IMR-90 (cell line): ENCODE measurements at regions not wholly inside any gene's neighbourhood (a gene's known extent, or its start where the extent isn't known, plus 50 kb on each side); places are given as distances from the start of the nearest gene placed in this dataset.

Experiments
- ATAC-seq: fragments of 200-7000 bp; cut with Tn5 transposase; 2 replicates; pipeline ENCODE4 v1.9.1; 2020; ENCODE audit warnings: low read depth, mild to moderate bottlenecking, moderate library complexity
- BruUV-seq: library from RNA; stranded (reverse); fragments of 400-500 nt; replicated peaks from 2 replicates; lab custom pipeline; 2021; lab: Mats Ljungman, UMichigan
- CTCF ChIA-PET: fragments of 300-600 bp; formaldehyde crosslinking; extraction: SDS; loops from one replicate; lab custom pipeline; 2021; ENCODE audit warnings: antibody characterized with exemption; lab: Yijun Ruan, JAX
- POLR2A ChIA-PET: fragments of 300-600 bp; sonication (Branson Sonifier 250); formaldehyde crosslinking; loops from one replicate; lab custom pipeline; 2022; ENCODE audit warnings: antibody characterized with exemption; ENCODE audit not compliant: unreplicated experiment; lab: Charles Lee
- DNase-seq: peaks from one replicate; pipeline ENCODE4 v3.0.0; 2013
- H2AFZ ChIP-seq: replicated peaks from 2 replicates; pipeline ENCODE3; 2013; ENCODE audit warnings: low read length, mild to moderate bottlenecking; ENCODE audit not compliant: poor library complexity
- H2AK5ac ChIP-seq: 2 replicates; pipeline ENCODE4 v1.6.1; 2013; ENCODE audit warnings: low read depth, low read length, inconsistent platforms
- H2AK9ac ChIP-seq: replicated peaks from 2 replicates; pipeline ENCODE3; 2013; ENCODE audit warnings: mild to moderate bottlenecking, low read depth, low read length, moderate library complexity; ENCODE audit not compliant: poor library complexity
- H2BK120ac ChIP-seq: 2 replicates; pipeline ENCODE4 v1.6.1; 2013; ENCODE audit warnings: low read depth, low read length, inconsistent platforms
- H2BK15ac ChIP-seq: 3 replicates; pipeline ENCODE4 v1.6.1; 2013; ENCODE audit warnings: low read depth, low read length, inconsistent platforms
- H2BK20ac ChIP-seq: 2 replicates; pipeline ENCODE4 v1.6.1; 2013; ENCODE audit warnings: low read depth, mild to moderate bottlenecking, inconsistent platforms, low read length, moderate library complexity
- H2BK5ac ChIP-seq: 2 replicates; pipeline ENCODE4 v1.6.1; 2013; ENCODE audit warnings: mild to moderate bottlenecking, low read depth, low read length, inconsistent platforms; ENCODE audit not compliant: poor library complexity, severe bottlenecking
- H3K14ac ChIP-seq: replicated peaks from 2 replicates; pipeline ENCODE4 v1.6.1; 2013; ENCODE audit warnings: low read depth, low read length, inconsistent platforms
- H3K18ac ChIP-seq: 2 replicates; pipeline ENCODE4 v1.6.1; 2013; ENCODE audit warnings: low read depth, low read length, control low read depth
- H3K23ac ChIP-seq: 2 replicates; pipeline ENCODE4 v1.6.1; 2013; ENCODE audit warnings: low read depth, low read length, inconsistent platforms
- H3K27ac ChIP-seq: 2 replicates; pipeline ENCODE4 v1.5.1; 2013; ENCODE audit warnings: mild to moderate bottlenecking, control low read depth, low read length; ENCODE audit not compliant: insufficient read depth
- H3K27me3 ChIP-seq: 2 replicates; pipeline ENCODE4 v1.6.1; 2013; ENCODE audit warnings: low read length; ENCODE audit not compliant: control insufficient read depth, insufficient read depth
- H3K36me3 ChIP-seq: 2 replicates; pipeline ENCODE4 v1.6.1; 2013; ENCODE audit warnings: low read length, mixed read lengths; ENCODE audit not compliant: control insufficient read depth, insufficient read depth
- H3K4ac ChIP-seq: 2 replicates; pipeline ENCODE4 v1.6.1; 2013; ENCODE audit warnings: low read depth, low read length, inconsistent platforms
- H3K4me1 ChIP-seq: 2 replicates; pipeline ENCODE4 v1.6.1; 2013; ENCODE audit warnings: low read length, mixed read lengths; ENCODE audit not compliant: control insufficient read depth, insufficient read depth
- H3K4me2 ChIP-seq: 2 replicates; pipeline ENCODE4 v1.6.1; 2013; ENCODE audit warnings: low read depth, mild to moderate bottlenecking, control low read depth, low read length, moderate library complexity
- H3K4me3 ChIP-seq: 2 replicates; pipeline ENCODE4 v1.5.1; 2013; ENCODE audit warnings: low read depth, mild to moderate bottlenecking, control low read depth, low read length, moderate library complexity; ENCODE audit not compliant: insufficient read depth
- H3K56ac ChIP-seq: 2 replicates; pipeline ENCODE4 v1.6.1; 2013; ENCODE audit warnings: low read length, inconsistent platforms; ENCODE audit not compliant: insufficient read depth; ENCODE audit errors: extremely low read depth
- H3K79me1 ChIP-seq, 2 experiments: 2 replicates each; pipeline ENCODE4 v1.6.1; 2013; ENCODE audit warnings: low read length in 2 of 2, inconsistent platforms in 1 of 2, low read depth in 1 of 2
- H3K9ac ChIP-seq: 2 replicates; pipeline ENCODE4 v1.6.1; 2013; ENCODE audit warnings: low read depth, low read length, control low read depth
- H3K9me1 ChIP-seq: 2 replicates; pipeline ENCODE4 v1.6.1; 2013; ENCODE audit warnings: low read length, inconsistent platforms; ENCODE audit not compliant: insufficient read depth
- H3K9me3 ChIP-seq: 2 replicates; pipeline ENCODE4 v1.6.1; 2013; ENCODE audit warnings: low read length; ENCODE audit not compliant: control insufficient read depth, insufficient read depth
- H4K20me1 ChIP-seq: 2 replicates; pipeline ENCODE4 v1.6.1; 2013; ENCODE audit warnings: low read length, inconsistent platforms; ENCODE audit not compliant: insufficient read depth
- H4K5ac ChIP-seq: 2 replicates; pipeline ENCODE4 v1.6.1; 2013; ENCODE audit warnings: mild to moderate bottlenecking, low read depth, low read length, control low read depth
- H4K8ac ChIP-seq, 2 experiments: 2 replicates each; pipeline ENCODE4 v1.6.1; 2013; ENCODE audit warnings: low read depth in 2 of 2, low read length in 2 of 2, control low read depth in 1 of 2, inconsistent platforms in 1 of 2
- H4K91ac ChIP-seq: 2 replicates; pipeline ENCODE4 v1.6.1; 2013; ENCODE audit warnings: low read depth, low read length, inconsistent platforms; ENCODE audit not compliant: insufficient read depth
- BHLHE40 ChIP-seq: fragments of 150-350 bp; IDR thresholded peaks from 2 replicates; pipeline ENCODE4 v1.6.1; 2016; ENCODE audit warnings: mild to moderate bottlenecking, low read depth, low read length
- CEBPB ChIP-seq: IDR thresholded peaks from 2 replicates; pipeline ENCODE4 v1.6.1; 2012; ENCODE audit warnings: low read depth, low read length, improper control_type of control experiment
- CHD1 ChIP-seq: IDR thresholded peaks from 2 replicates; pipeline ENCODE4 v1.6.1; 2012; ENCODE audit warnings: low read depth, low read length, improper control_type of control experiment
- MAFK ChIP-seq: IDR thresholded peaks from 2 replicates; pipeline ENCODE4 v1.6.1; 2012; ENCODE audit warnings: low read depth, low read length, improper control_type of control experiment
- MAZ ChIP-seq: IDR thresholded peaks from 2 replicates; pipeline ENCODE4 v1.6.1; 2012; ENCODE audit warnings: low read depth, mild to moderate bottlenecking, low read length, improper control_type of control experiment, moderate library complexity, borderline replicate concordance
- MXI1 ChIP-seq: IDR thresholded peaks from 2 replicates; pipeline ENCODE4 v1.6.1; 2012; ENCODE audit warnings: low read depth, mild to moderate bottlenecking, low read length, moderate library complexity, borderline replicate concordance
- NFE2L2 ChIP-seq: fragments of 150-350 bp; IDR thresholded peaks from 2 replicates; pipeline ENCODE4 v1.6.1; 2016; ENCODE audit warnings: low read depth, mild to moderate bottlenecking, low read length
- POLR2A ChIP-seq: IDR thresholded peaks from 2 replicates; pipeline ENCODE4 v1.6.1; 2012; ENCODE audit warnings: mild to moderate bottlenecking, low read depth, low read length
- RAD21 ChIP-seq: IDR thresholded peaks from 2 replicates; pipeline ENCODE4 v1.6.1; 2012; ENCODE audit warnings: low read length, improper control_type of control experiment
- RCOR1 ChIP-seq: IDR thresholded peaks from 2 replicates; pipeline ENCODE4 v1.6.1; 2012; ENCODE audit warnings: mild to moderate bottlenecking, low read length, improper control_type of control experiment; ENCODE audit not compliant: insufficient replicate concordance
- SMC3 ChIP-seq: fragments of 150-350 bp; IDR thresholded peaks from 2 replicates; pipeline ENCODE4 v1.6.1; 2016; ENCODE audit warnings: low read depth, mild to moderate bottlenecking, antibody characterized with exemption, low read length, moderate library complexity
- WGBS, 2 experiments: methylation state at CpG; one replicate each; pipeline versions ENCODE4 v1.1.5 to v1.1.7; 2013; ENCODE audit warnings: missing lambda C conversion rate in 2 of 2; ENCODE audit not compliant: insufficient read length in 1 of 2; ENCODE audit errors: extremely low coverage in 2 of 2; 5-methylcytosine and 5-hydroxymethylcytosine counted together
- dilution Hi-C: fragments of 300-500 bp; cut with HindIII; formaldehyde crosslinking; loops from one replicate; pipeline ENCODE4 v1.14.3; 2018; ENCODE audit warnings: low sequenced_read_pairs; ENCODE audit not compliant: unreplicated experiment
- in situ Hi-C: fragments of 300-500 bp; cut with MboI; formaldehyde crosslinking; loops from 3 replicates; pipeline ENCODE4 v1.14.3; 2019; ENCODE audit warnings: low sequenced_read_pairs, inconsistent platforms, mixed read lengths
- intact Hi-C: fragments of 100-400 bp; cut with micrococcal nuclease; formaldehyde crosslinking; loops from 2 replicates; pipeline ENCODE4 v1.10.0; 2022
- TF ChIP-seq, protein P1 (sequence below): conservative IDR thresholded peaks from 2 replicates; pipeline ENCODE4 v1.5.1; 2012; ENCODE audit warnings: mild to moderate bottlenecking, low read depth, low read length, improper control_type of control experiment
- TF ChIP-seq, protein P2 (sequence below): fragments of 150-350 bp; IDR thresholded peaks from 2 replicates; pipeline ENCODE4 v1.6.1; 2016; ENCODE audit warnings: low read depth, mild to moderate bottlenecking, low read length, moderate library complexity, borderline replicate concordance

DNA sequence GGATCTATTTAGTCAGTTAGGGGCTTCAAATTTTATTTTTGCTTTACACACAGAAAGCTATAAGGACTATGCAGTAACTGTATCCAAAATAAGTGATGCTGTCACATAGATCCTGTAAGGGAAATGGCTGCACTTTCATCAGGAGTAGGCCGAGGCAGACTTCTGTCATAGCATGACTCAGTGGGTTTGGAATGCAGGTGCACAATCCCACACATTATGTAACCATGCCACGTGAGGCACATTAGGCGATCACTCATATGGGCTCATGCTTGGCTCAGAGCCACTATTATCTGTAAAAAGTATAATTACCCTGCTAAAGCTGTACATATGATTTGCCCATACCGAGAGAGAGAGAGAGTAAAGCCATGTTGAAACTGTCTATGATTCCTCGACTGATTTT lies 1189.4 kb upstream of the EYS start:
- H3K36me3 ChIP-seq: no peaks in the 10 kb centered on the region
- WGBS, 2 experiments: 53% methylated on average over 3 of the region's 5 CpGs; no CpG with 5 or more reads in 1 of the 2 experiments
- H2BK120ac ChIP-seq: no peak overlapping the region
- no peaks in the 10 kb centered on the region for H3K27me3 ChIP-seq
- H2BK15ac ChIP-seq: no peak overlapping the region
- H3K14ac ChIP-seq: no peak overlapping the region
- H4K5ac ChIP-seq: no peak overlapping the region
- TF ChIP-seq SMC3 (no peak), CEBPB (no peak), MAFK (no peak), MAZ (no peak), MXI1 (no peak), RCOR1 (no peak), CHD1 (no peak), BHLHE40 (no peak), NFE2L2 (no peak), RAD21 (no peak), POLR2A (no peak)
- TF ChIP-seq, protein P1, sequence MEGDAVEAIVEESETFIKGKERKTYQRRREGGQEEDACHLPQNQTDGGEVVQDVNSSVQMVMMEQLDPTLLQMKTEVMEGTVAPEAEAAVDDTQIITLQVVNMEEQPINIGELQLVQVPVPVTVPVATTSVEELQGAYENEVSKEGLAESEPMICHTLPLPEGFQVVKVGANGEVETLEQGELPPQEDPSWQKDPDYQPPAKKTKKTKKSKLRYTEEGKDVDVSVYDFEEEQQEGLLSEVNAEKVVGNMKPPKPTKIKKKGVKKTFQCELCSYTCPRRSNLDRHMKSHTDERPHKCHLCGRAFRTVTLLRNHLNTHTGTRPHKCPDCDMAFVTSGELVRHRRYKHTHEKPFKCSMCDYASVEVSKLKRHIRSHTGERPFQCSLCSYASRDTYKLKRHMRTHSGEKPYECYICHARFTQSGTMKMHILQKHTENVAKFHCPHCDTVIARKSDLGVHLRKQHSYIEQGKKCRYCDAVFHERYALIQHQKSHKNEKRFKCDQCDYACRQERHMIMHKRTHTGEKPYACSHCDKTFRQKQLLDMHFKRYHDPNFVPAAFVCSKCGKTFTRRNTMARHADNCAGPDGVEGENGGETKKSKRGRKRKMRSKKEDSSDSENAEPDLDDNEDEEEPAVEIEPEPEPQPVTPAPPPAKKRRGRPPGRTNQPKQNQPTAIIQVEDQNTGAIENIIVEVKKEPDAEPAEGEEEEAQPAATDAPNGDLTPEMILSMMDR: no peak
- TF ChIP-seq, protein P2, sequence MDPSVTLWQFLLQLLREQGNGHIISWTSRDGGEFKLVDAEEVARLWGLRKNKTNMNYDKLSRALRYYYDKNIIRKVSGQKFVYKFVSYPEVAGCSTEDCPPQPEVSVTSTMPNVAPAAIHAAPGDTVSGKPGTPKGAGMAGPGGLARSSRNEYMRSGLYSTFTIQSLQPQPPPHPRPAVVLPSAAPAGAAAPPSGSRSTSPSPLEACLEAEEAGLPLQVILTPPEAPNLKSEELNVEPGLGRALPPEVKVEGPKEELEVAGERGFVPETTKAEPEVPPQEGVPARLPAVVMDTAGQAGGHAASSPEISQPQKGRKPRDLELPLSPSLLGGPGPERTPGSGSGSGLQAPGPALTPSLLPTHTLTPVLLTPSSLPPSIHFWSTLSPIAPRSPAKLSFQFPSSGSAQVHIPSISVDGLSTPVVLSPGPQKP: no peak
- H4K20me1 ChIP-seq: no peaks in the 10 kb centered on the region
- no peaks in the 10 kb centered on the region for H3K79me1 ChIP-seq
- POLR2A ChIA-PET: no interaction called here
- H4K91ac ChIP-seq: no peak overlapping the region
- no peak overlapping the region for H3K4me3 ChIP-seq
- no peak overlapping the region for H3K56ac ChIP-seq
- no peaks in the 10 kb centered on the region for H3K4me1 ChIP-seq
- H2AK5ac ChIP-seq: no peak overlapping the region
- no peak overlapping the region for H2BK5ac ChIP-seq
- intact Hi-C loops (no loop called here), dilution Hi-C loops (no loop called here), in situ Hi-C loops (no loop called here)
- no peak overlapping the region for H3K9ac ChIP-seq
- H2BK20ac ChIP-seq: no peak overlapping the region
- no peak overlapping the region for H3K4ac ChIP-seq
- BruUV-seq: no TSS peak
- no peak overlapping the region for H3K4me2 ChIP-seq
- CTCF ChIA-PET: no interaction called here
- no peaks in the 10 kb centered on the region for H3K9me1 ChIP-seq
- no peak overlapping the region for H3K18ac ChIP-seq
- no peak overlapping the region for H2AK9ac ChIP-seq
- DNase-seq (no peak), ATAC-seq (no peak)
- H2AFZ ChIP-seq: no peak overlapping the region
- no peak overlapping the region for H3K27ac ChIP-seq
- H3K9me3 ChIP-seq: peaks cover 7% of the 10 kb centered on the region; the same call in 1 of the 2 replicates
- no peak overlapping the region for H3K23ac ChIP-seq
- no peak overlapping the region for H4K8ac ChIP-seq
